GM23248 (cell line): ENCODE measurements at regions not wholly inside any gene's neighbourhood (a gene's known extent, or its start where the extent isn't known, plus 50 kb on each side); places are given as distances from the start of the nearest gene placed in this dataset.

ENCODE experiments used
- EZH2 ChIP-seq: fragments of 200-600 bp; sonication (generic); IDR thresholded peaks from 2 replicates; pipeline ENCODE4 v1.6.1; 2018; ENCODE audit warnings: antibody characterized with exemption, mild to moderate bottlenecking; ENCODE audit not compliant: insufficient read depth, poor library complexity, severe bottlenecking
- EZH2phosphoT487 ChIP-seq: fragments of 200-600 bp; sonication (generic); IDR thresholded peaks from 2 replicates; pipeline ENCODE4 v1.6.1; 2018; ENCODE audit warnings: antibody characterized with exemption, moderate library complexity, mild to moderate bottlenecking, low read depth; ENCODE audit not compliant: insufficient read depth

GRCh38 chr14:61854898-61855297, 92.7 kb downstream of the SNAPC1 start:
- no peak for TF ChIP-seq EZH2
- TF ChIP-seq EZH2phosphoT487, result no peak
